GM12892 (cell line): ENCODE measurements at regions not wholly inside any gene's neighbourhood (a gene's known extent, or its start where the extent isn't known, plus 50 kb on each side); places are given as distances from the start of the nearest gene placed in this dataset.

ENCODE experiments used
- POLR2A ChIP-seq: IDR thresholded peaks from 2 replicates; pipeline ENCODE4 v1.6.1; 2011; ENCODE audit warnings: low read depth, low read length, control low read depth
- POLR2AphosphoS5 ChIP-seq: IDR thresholded peaks from 2 replicates; pipeline ENCODE4 v1.6.1; 2011; ENCODE audit warnings: low read depth, low read length, control low read depth
- TAF1 ChIP-seq: IDR thresholded peaks from 2 replicates; pipeline ENCODE4 v1.6.1; 2011; ENCODE audit warnings: low read depth, mild to moderate bottlenecking, control low read depth, low read length, borderline replicate concordance

DNA sequence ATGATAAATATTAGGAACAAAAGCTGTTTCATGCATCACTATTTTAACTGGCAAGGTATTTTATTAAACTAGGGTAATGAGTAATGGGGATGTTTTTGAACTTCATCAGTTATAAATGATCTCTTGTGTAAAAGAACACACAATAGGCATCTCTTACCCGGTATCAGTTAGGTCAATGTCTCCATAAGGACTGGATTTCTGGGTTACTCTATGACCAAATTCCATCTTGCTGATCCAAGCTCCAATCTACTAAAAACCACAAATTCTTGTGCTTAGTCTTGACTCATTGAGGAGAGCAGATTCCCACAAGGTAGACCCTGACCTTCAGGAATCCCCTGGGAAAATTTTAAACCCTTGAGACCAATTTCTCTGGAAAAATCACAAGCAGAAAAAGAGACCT lies 1167.7 kb downstream of the XPNPEP1 start:
- TF ChIP-seq TAF1 (no peak), POLR2A (no peak), POLR2AphosphoS5 (no peak)
